IMR-90 (cell line): ENCODE measurements at regions not wholly inside any gene's neighbourhood (a gene's known extent, or its start where the extent isn't known, plus 50 kb on each side); places are given as distances from the start of the nearest gene placed in this dataset.

Experiments used
- ATAC-seq: fragments of 200-7000 bp; cut with Tn5 transposase; 2 replicates; pipeline ENCODE4 v1.9.1; 2020; ENCODE audit warnings: low read depth, mild to moderate bottlenecking, moderate library complexity
- BruUV-seq: library from RNA; stranded (reverse); fragments of 400-500 nt; replicated peaks from 2 replicates; lab custom pipeline; 2021; lab: Mats Ljungman, UMichigan
- CTCF ChIA-PET: fragments of 300-600 bp; formaldehyde crosslinking; extraction: SDS; loops from one replicate; lab custom pipeline; 2021; ENCODE audit warnings: antibody characterized with exemption; lab: Yijun Ruan, JAX
- POLR2A ChIA-PET: fragments of 300-600 bp; sonication (Branson Sonifier 250); formaldehyde crosslinking; loops from one replicate; lab custom pipeline; 2022; ENCODE audit warnings: antibody characterized with exemption; ENCODE audit not compliant: unreplicated experiment; lab: Charles Lee
- DNase-seq: peaks from one replicate; pipeline ENCODE4 v3.0.0; 2013
- H2AFZ ChIP-seq: replicated peaks from 2 replicates; pipeline ENCODE3; 2013; ENCODE audit warnings: low read length, mild to moderate bottlenecking; ENCODE audit not compliant: poor library complexity
- H2AK5ac ChIP-seq: 2 replicates; pipeline ENCODE4 v1.6.1; 2013; ENCODE audit warnings: low read depth, low read length, inconsistent platforms
- H2AK9ac ChIP-seq: replicated peaks from 2 replicates; pipeline ENCODE3; 2013; ENCODE audit warnings: mild to moderate bottlenecking, low read depth, low read length, moderate library complexity; ENCODE audit not compliant: poor library complexity
- H2BK120ac ChIP-seq: 2 replicates; pipeline ENCODE4 v1.6.1; 2013; ENCODE audit warnings: low read depth, low read length, inconsistent platforms
- H2BK15ac ChIP-seq: 3 replicates; pipeline ENCODE4 v1.6.1; 2013; ENCODE audit warnings: low read depth, low read length, inconsistent platforms
- H2BK20ac ChIP-seq: 2 replicates; pipeline ENCODE4 v1.6.1; 2013; ENCODE audit warnings: low read depth, mild to moderate bottlenecking, inconsistent platforms, low read length, moderate library complexity
- H2BK5ac ChIP-seq: 2 replicates; pipeline ENCODE4 v1.6.1; 2013; ENCODE audit warnings: mild to moderate bottlenecking, low read depth, low read length, inconsistent platforms; ENCODE audit not compliant: poor library complexity, severe bottlenecking
- H3K14ac ChIP-seq: replicated peaks from 2 replicates; pipeline ENCODE4 v1.6.1; 2013; ENCODE audit warnings: low read depth, low read length, inconsistent platforms
- H3K18ac ChIP-seq: 2 replicates; pipeline ENCODE4 v1.6.1; 2013; ENCODE audit warnings: low read depth, low read length, control low read depth
- H3K23ac ChIP-seq: 2 replicates; pipeline ENCODE4 v1.6.1; 2013; ENCODE audit warnings: low read depth, low read length, inconsistent platforms
- H3K27ac ChIP-seq: 2 replicates; pipeline ENCODE4 v1.5.1; 2013; ENCODE audit warnings: mild to moderate bottlenecking, control low read depth, low read length; ENCODE audit not compliant: insufficient read depth
- H3K27me3 ChIP-seq: 2 replicates; pipeline ENCODE4 v1.6.1; 2013; ENCODE audit warnings: low read length; ENCODE audit not compliant: control insufficient read depth, insufficient read depth
- H3K36me3 ChIP-seq: 2 replicates; pipeline ENCODE4 v1.6.1; 2013; ENCODE audit warnings: low read length, mixed read lengths; ENCODE audit not compliant: control insufficient read depth, insufficient read depth
- H3K4ac ChIP-seq: 2 replicates; pipeline ENCODE4 v1.6.1; 2013; ENCODE audit warnings: low read depth, low read length, inconsistent platforms
- H3K4me1 ChIP-seq: 2 replicates; pipeline ENCODE4 v1.6.1; 2013; ENCODE audit warnings: low read length, mixed read lengths; ENCODE audit not compliant: control insufficient read depth, insufficient read depth
- H3K4me2 ChIP-seq: 2 replicates; pipeline ENCODE4 v1.6.1; 2013; ENCODE audit warnings: low read depth, mild to moderate bottlenecking, control low read depth, low read length, moderate library complexity
- H3K4me3 ChIP-seq: 2 replicates; pipeline ENCODE4 v1.5.1; 2013; ENCODE audit warnings: low read depth, mild to moderate bottlenecking, control low read depth, low read length, moderate library complexity; ENCODE audit not compliant: insufficient read depth
- H3K56ac ChIP-seq: 2 replicates; pipeline ENCODE4 v1.6.1; 2013; ENCODE audit warnings: low read length, inconsistent platforms; ENCODE audit not compliant: insufficient read depth; ENCODE audit errors: extremely low read depth
- H3K79me1 ChIP-seq, 2 experiments: 2 replicates each; pipeline ENCODE4 v1.6.1; 2013; ENCODE audit warnings: low read length in 2 of 2, inconsistent platforms in 1 of 2, low read depth in 1 of 2
- H3K9ac ChIP-seq: 2 replicates; pipeline ENCODE4 v1.6.1; 2013; ENCODE audit warnings: low read depth, low read length, control low read depth
- H3K9me1 ChIP-seq: 2 replicates; pipeline ENCODE4 v1.6.1; 2013; ENCODE audit warnings: low read length, inconsistent platforms; ENCODE audit not compliant: insufficient read depth
- H3K9me3 ChIP-seq: 2 replicates; pipeline ENCODE4 v1.6.1; 2013; ENCODE audit warnings: low read length; ENCODE audit not compliant: control insufficient read depth, insufficient read depth
- H4K20me1 ChIP-seq: 2 replicates; pipeline ENCODE4 v1.6.1; 2013; ENCODE audit warnings: low read length, inconsistent platforms; ENCODE audit not compliant: insufficient read depth
- H4K5ac ChIP-seq: 2 replicates; pipeline ENCODE4 v1.6.1; 2013; ENCODE audit warnings: mild to moderate bottlenecking, low read depth, low read length, control low read depth
- H4K8ac ChIP-seq, 2 experiments: 2 replicates each; pipeline ENCODE4 v1.6.1; 2013; ENCODE audit warnings: low read depth in 2 of 2, low read length in 2 of 2, control low read depth in 1 of 2, inconsistent platforms in 1 of 2
- H4K91ac ChIP-seq: 2 replicates; pipeline ENCODE4 v1.6.1; 2013; ENCODE audit warnings: low read depth, low read length, inconsistent platforms; ENCODE audit not compliant: insufficient read depth
- FOS ChIP-seq: fragments of 150-350 bp; IDR thresholded peaks from 2 replicates; pipeline ENCODE4 v1.6.1; 2016; ENCODE audit warnings: low read depth, low read length
- MAZ ChIP-seq: IDR thresholded peaks from 2 replicates; pipeline ENCODE4 v1.6.1; 2012; ENCODE audit warnings: low read depth, mild to moderate bottlenecking, low read length, improper control_type of control experiment, moderate library complexity, borderline replicate concordance
- MXI1 ChIP-seq: IDR thresholded peaks from 2 replicates; pipeline ENCODE4 v1.6.1; 2012; ENCODE audit warnings: low read depth, mild to moderate bottlenecking, low read length, moderate library complexity, borderline replicate concordance
- NFE2L2 ChIP-seq: fragments of 150-350 bp; IDR thresholded peaks from 2 replicates; pipeline ENCODE4 v1.6.1; 2016; ENCODE audit warnings: low read depth, mild to moderate bottlenecking, low read length
- RFX5 ChIP-seq: IDR thresholded peaks from 2 replicates; pipeline ENCODE4 v1.8.0; 2012; ENCODE audit warnings: low read depth, mild to moderate bottlenecking, low read length, moderate library complexity
- SMC3 ChIP-seq: fragments of 150-350 bp; IDR thresholded peaks from 2 replicates; pipeline ENCODE4 v1.6.1; 2016; ENCODE audit warnings: low read depth, mild to moderate bottlenecking, antibody characterized with exemption, low read length, moderate library complexity
- dilution Hi-C: fragments of 300-500 bp; cut with HindIII; formaldehyde crosslinking; loops from one replicate; pipeline ENCODE4 v1.14.3; 2018; ENCODE audit warnings: low sequenced_read_pairs; ENCODE audit not compliant: unreplicated experiment
- in situ Hi-C: fragments of 300-500 bp; cut with MboI; formaldehyde crosslinking; loops from 3 replicates; pipeline ENCODE4 v1.14.3; 2019; ENCODE audit warnings: low sequenced_read_pairs, inconsistent platforms, mixed read lengths
- intact Hi-C: fragments of 100-400 bp; cut with micrococcal nuclease; formaldehyde crosslinking; loops from 2 replicates; pipeline ENCODE4 v1.10.0; 2022

DNA sequence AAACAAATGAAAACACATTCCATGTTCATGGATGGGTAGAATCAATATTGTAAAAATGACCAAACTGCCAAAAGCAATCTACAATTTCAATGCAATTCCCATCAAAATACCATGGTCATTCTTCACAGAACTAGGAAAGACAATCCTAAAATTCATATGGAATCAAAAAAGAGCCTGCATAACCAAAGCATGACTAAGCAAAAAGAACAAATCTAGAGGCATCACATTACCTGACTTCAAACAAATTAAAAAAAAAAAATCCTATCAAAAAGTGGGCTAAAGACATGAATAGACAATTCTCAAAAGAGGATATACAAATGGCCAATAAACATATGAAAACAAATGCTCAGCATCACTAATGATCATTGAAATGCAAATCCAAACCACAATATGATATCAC lies 297.5 kb downstream of the NAF1 start:
- ATAC-seq, result no peak

More for the DNA sequence above, 297.5 kb downstream of the NAF1 start:
- Histone ChIP-seq H3K4me2 (no peak overlapping the region), H3K4me1 (no peaks in the 10 kb centered on the region), H2BK5ac (no peak overlapping the region), H3K36me3 (no peaks in the 10 kb centered on the region), H2BK20ac (no peak overlapping the region), H3K18ac (no peak overlapping the region), H3K27ac (no peak overlapping the region), H3K9me3 (peaks cover 9% of the 10 kb centered on the region; the same call in 1 of the 2 replicates), H2AK5ac (no peak overlapping the region), H2BK120ac (no peak overlapping the region), H4K8ac (no peak overlapping the region), H2BK15ac (no peak overlapping the region), H2AK9ac (no peak overlapping the region), H3K14ac (no peak overlapping the region), H3K56ac (no peak overlapping the region), H3K79me1 (no peaks in the 10 kb centered on the region), H3K4me3 (no peak overlapping the region), H4K91ac (no peak overlapping the region), H3K4ac (no peak overlapping the region), H4K5ac (no peak overlapping the region), H3K23ac (no peak overlapping the region), H3K27me3 (no peaks in the 10 kb centered on the region), H4K20me1 (no peaks in the 10 kb centered on the region), H3K9ac (no peak overlapping the region), H2AFZ (no peak overlapping the region), H3K9me1 (no peaks in the 10 kb centered on the region)
- dilution Hi-C loops, result no loop called here
- BruUV-seq, result no TSS peak
- CTCF ChIA-PET, result no interaction called here
- DNase-seq, result no peak
- TF ChIP-seq SMC3 (no peak), MAZ (no peak), MXI1 (no peak), NFE2L2 (peak; percentile 56), RFX5 (no peak), FOS (no peak)
- intact Hi-C loops, result no loop called here
- in situ Hi-C loops, result no loop called here
- POLR2A ChIA-PET, result no interaction called here
